Loucy (cell line): ENCODE measurements at regions not wholly inside any gene's neighbourhood (a gene's known extent, or its start where the extent isn't known, plus 50 kb on each side); places are given as distances from the start of the nearest gene placed in this dataset.

Experiments
- H2AFZ ChIP-seq: fragments of 200-600 bp; sonication (generic); 2 replicates; pipeline ENCODE4 v1.6.0; 2016; ENCODE audit warnings: antibody characterized with exemption, mild to moderate bottlenecking, low read length, moderate library complexity
- H3F3A ChIP-seq: fragments of 200-600 bp; 2 replicates; pipeline ENCODE4 v1.6.0; 2016; ENCODE audit warnings: antibody characterized with exemption, low read depth, mild to moderate bottlenecking
- H3K27me3 ChIP-seq: fragments of 200-600 bp; sonication (generic); 2 replicates; pipeline ENCODE4 v1.6.1; 2014; ENCODE audit warnings: low read length, mild to moderate bottlenecking; ENCODE audit not compliant: insufficient read depth, poor library complexity, severe bottlenecking
- H3K36me3 ChIP-seq: fragments of 200-600 bp; sonication (generic); 2 replicates; pipeline ENCODE4 v1.6.1; 2016; ENCODE audit warnings: low read length; ENCODE audit not compliant: insufficient read depth
- H3K4me1 ChIP-seq: fragments of 200-600 bp; sonication (generic); 2 replicates; pipeline ENCODE4 v1.5.1; 2014; ENCODE audit warnings: low read length, mild to moderate bottlenecking; ENCODE audit not compliant: insufficient read depth, poor library complexity, severe bottlenecking
- H3K4me2 ChIP-seq: fragments of 200-600 bp; sonication (generic); 2 replicates; pipeline ENCODE4 v1.6.0; 2014; ENCODE audit warnings: antibody characterized with exemption, low read length, low read depth, mild to moderate bottlenecking; ENCODE audit not compliant: poor library complexity, severe bottlenecking
- H3K4me3 ChIP-seq: fragments of 200-600 bp; sonication (generic); 2 replicates; pipeline ENCODE4 v1.5.1; 2014; ENCODE audit warnings: low read length, mild to moderate bottlenecking, mixed read lengths; ENCODE audit not compliant: poor library complexity, severe bottlenecking
- H3K79me2 ChIP-seq: fragments of 200-600 bp; sonication (generic); 2 replicates; pipeline ENCODE4 v1.6.1; 2014; ENCODE audit warnings: low read length; ENCODE audit not compliant: insufficient read depth
- H3K9ac ChIP-seq: fragments of 200-600 bp; sonication (generic); 2 replicates; pipeline ENCODE4 v1.6.0; 2014; ENCODE audit warnings: mild to moderate bottlenecking, low read depth, low read length, moderate library complexity; ENCODE audit not compliant: poor library complexity, severe bottlenecking
- H3K9me2 ChIP-seq: fragments of 200-600 bp; sonication (generic); replicated peaks from 2 replicates; pipeline ENCODE4 v1.6.1; 2016; ENCODE audit warnings: low read depth, low read length, mixed read lengths
- H3K9me3 ChIP-seq: fragments of 200-600 bp; sonication (generic); 2 replicates; pipeline ENCODE4 v1.6.1; 2014; ENCODE audit warnings: mild to moderate bottlenecking, antibody characterized with exemption, low read length, low read depth; ENCODE audit not compliant: insufficient read depth
- H4K20me1 ChIP-seq: fragments of 200-600 bp; sonication (generic); 2 replicates; pipeline ENCODE4 v1.6.0; 2014; ENCODE audit warnings: antibody characterized with exemption, low read length, mild to moderate bottlenecking; ENCODE audit not compliant: insufficient read depth, poor library complexity, severe bottlenecking
- CTCF ChIP-seq: fragments of 200-600 bp; sonication (generic); conservative IDR thresholded peaks from 2 replicates; pipeline ENCODE4 v1.5.1; 2014; ENCODE audit warnings: mild to moderate bottlenecking, antibody characterized with exemption, low read length
- EZH2phosphoT487 ChIP-seq: fragments of 200-600 bp; IDR thresholded peaks from 2 replicates; pipeline ENCODE4 v1.6.1; 2018; ENCODE audit warnings: antibody characterized with exemption, mild to moderate bottlenecking, moderate library complexity, borderline replicate concordance

- Histone ChIP-seq H3K27me3 (no peaks in the 10 kb centered on the region), H3K4me2 (no peak overlapping the region), H3F3A (no peaks in the 10 kb centered on the region), H2AFZ (no peak overlapping the region), H3K9ac (no peak overlapping the region), H3K4me1 (no peaks in the 10 kb centered on the region), H3K9me3 (no peaks in the 10 kb centered on the region), H4K20me1 (no peaks in the 10 kb centered on the region), H3K4me3 (no peak overlapping the region), H3K9me2 (no peaks in the 10 kb centered on the region), H3K79me2 (no peaks in the 10 kb centered on the region), H3K36me3 (no peaks in the 10 kb centered on the region)
- no peak for TF ChIP-seq EZH2phosphoT487
- peak; percentile 12; the same call in 1 of the 2 replicates for TF ChIP-seq CTCF
These were observed 136.4 kb downstream of the LRRC30 start for GRCh38 chr18:7367336-7367735.

GRCh38 chr18:7369006-7369405, 138.1 kb downstream of the LRRC30 start:
- Histone ChIP-seq H3K9ac (no peak overlapping the region), H3K4me2 (no peak overlapping the region), H3K9me3 (no peaks in the 10 kb centered on the region), H3F3A (no peaks in the 10 kb centered on the region), H2AFZ (no peak overlapping the region), H3K9me2 (no peaks in the 10 kb centered on the region), H3K27me3 (no peaks in the 10 kb centered on the region), H3K4me1 (no peaks in the 10 kb centered on the region), H3K4me3 (no peak overlapping the region), H3K79me2 (no peaks in the 10 kb centered on the region), H4K20me1 (no peaks in the 10 kb centered on the region), H3K36me3 (no peaks in the 10 kb centered on the region)
- TF ChIP-seq CTCF (no peak), EZH2phosphoT487 (no peak)

- peak overlapping the region; percentile 16 for H3K4me2 ChIP-seq
- no peak overlapping the region for H3K9ac ChIP-seq
- H2AFZ ChIP-seq: no peak overlapping the region
- H3K9me3 ChIP-seq: no peaks in the 10 kb centered on the region; the same call in 1 of the 2 replicates
- H3K27me3 ChIP-seq: no peaks in the 10 kb centered on the region
- no peaks in the 10 kb centered on the region for H3K9me2 ChIP-seq
- no peaks in the 10 kb centered on the region for H3F3A ChIP-seq
- H3K36me3 ChIP-seq: no peaks in the 10 kb centered on the region
- no peaks in the 10 kb centered on the region for H3K79me2 ChIP-seq
- no peaks in the 10 kb centered on the region for H4K20me1 ChIP-seq
- H3K4me1 ChIP-seq: no peaks in the 10 kb centered on the region
- H3K4me3 ChIP-seq: no peak overlapping the region
- no peak for TF ChIP-seq EZH2phosphoT487
- no peak for TF ChIP-seq CTCF
These were observed 139.5 kb downstream of the LRRC30 start for GRCh38 chr18:7370375-7370774.
